ENCODE measurements at regions not wholly inside any gene's neighbourhood (a gene's known extent, or its start where the extent isn't known, plus 50 kb on each side); places are given as distances from the start of the nearest gene placed in this dataset.
"Not testable (repeated sequence)": the region's sequence is repeated elsewhere in the genome, so short reads cannot be mapped to it uniquely, and the experiment has no call there.

GRCh38 chr14:86072116-86072894 lies 542.4 kb downstream of the FLRT2 start:
- DNase-seq, result no peak
- H3K36me3 ChIP-seq, result no peaks in the 10 kb centered on the region
- TF ChIP-seq, protein P1, sequence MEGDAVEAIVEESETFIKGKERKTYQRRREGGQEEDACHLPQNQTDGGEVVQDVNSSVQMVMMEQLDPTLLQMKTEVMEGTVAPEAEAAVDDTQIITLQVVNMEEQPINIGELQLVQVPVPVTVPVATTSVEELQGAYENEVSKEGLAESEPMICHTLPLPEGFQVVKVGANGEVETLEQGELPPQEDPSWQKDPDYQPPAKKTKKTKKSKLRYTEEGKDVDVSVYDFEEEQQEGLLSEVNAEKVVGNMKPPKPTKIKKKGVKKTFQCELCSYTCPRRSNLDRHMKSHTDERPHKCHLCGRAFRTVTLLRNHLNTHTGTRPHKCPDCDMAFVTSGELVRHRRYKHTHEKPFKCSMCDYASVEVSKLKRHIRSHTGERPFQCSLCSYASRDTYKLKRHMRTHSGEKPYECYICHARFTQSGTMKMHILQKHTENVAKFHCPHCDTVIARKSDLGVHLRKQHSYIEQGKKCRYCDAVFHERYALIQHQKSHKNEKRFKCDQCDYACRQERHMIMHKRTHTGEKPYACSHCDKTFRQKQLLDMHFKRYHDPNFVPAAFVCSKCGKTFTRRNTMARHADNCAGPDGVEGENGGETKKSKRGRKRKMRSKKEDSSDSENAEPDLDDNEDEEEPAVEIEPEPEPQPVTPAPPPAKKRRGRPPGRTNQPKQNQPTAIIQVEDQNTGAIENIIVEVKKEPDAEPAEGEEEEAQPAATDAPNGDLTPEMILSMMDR (IDR thresholded peaks at IDR 0.05; ENCODE audit: borderline replicate concordance), result no peak
- no peak overlapping the region for H3K27ac ChIP-seq (replicated peaks)
- no peaks in the 10 kb centered on the region for H3K4me1 ChIP-seq
- H3K9me3 ChIP-seq (replicated peaks), result peaks cover 4% of the 10 kb centered on the region
- intact Hi-C loops (cut with micrococcal nuclease), result no loop called here
- no peaks in the 10 kb centered on the region for H3K27me3 ChIP-seq (ENCODE audit: low read depth)
- H3K4me3 ChIP-seq, result no peak overlapping the region

DNA sequence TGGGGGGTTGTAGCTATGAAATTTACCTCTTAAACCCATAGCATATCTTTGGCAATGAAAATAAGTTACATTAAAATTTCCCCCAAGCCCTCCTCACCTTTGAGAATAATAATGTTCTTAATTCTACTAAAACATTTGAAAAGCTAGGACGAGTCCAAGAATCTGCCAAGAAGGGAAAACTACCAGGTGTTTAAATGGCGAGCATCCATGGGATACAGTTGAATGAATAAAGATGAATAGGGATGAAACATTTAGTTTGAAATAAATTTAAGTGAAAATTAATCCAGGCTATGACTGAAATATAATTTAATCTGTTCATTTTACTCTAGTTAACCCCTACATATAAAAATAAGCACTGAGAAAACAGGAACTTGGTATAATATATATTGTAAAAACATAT lies 536.7 kb downstream of the FLRT2 start:
- TF ChIP-seq, protein P1 (IDR thresholded peaks at IDR 0.05; ENCODE audit: borderline replicate concordance), result no peak
- intact Hi-C loops (cut with micrococcal nuclease), result no loop called here

GRCh38 chr14:86065407-86065806 lies 535.5 kb downstream of the FLRT2 start:
- no peaks in the 10 kb centered on the region for H3K27me3 ChIP-seq (ENCODE audit: low read depth)
- no peak for DNase-seq
- TF ChIP-seq, protein P1 (IDR thresholded peaks at IDR 0.05; ENCODE audit: borderline replicate concordance), result no peak
- H3K36me3 ChIP-seq, result no peaks in the 10 kb centered on the region
- H3K4me1 ChIP-seq, result no peaks in the 10 kb centered on the region
- H3K4me3 ChIP-seq, result no peak overlapping the region
- intact Hi-C loops (cut with micrococcal nuclease), result no loop called here
- H3K27ac ChIP-seq (replicated peaks), result no peak overlapping the region
- H3K9me3 ChIP-seq (replicated peaks), result peaks cover 10% of the 10 kb centered on the region

More for the DNA sequence above, 536.7 kb downstream of the FLRT2 start:
- H3K4me3 ChIP-seq, result no peak overlapping the region
- H3K4me1 ChIP-seq, result no peaks in the 10 kb centered on the region
- no peak for DNase-seq
- H3K36me3 ChIP-seq, result no peaks in the 10 kb centered on the region
- H3K9me3 ChIP-seq (replicated peaks), result peaks cover 10% of the 10 kb centered on the region
- no peaks in the 10 kb centered on the region for H3K27me3 ChIP-seq (ENCODE audit: low read depth)
- H3K27ac ChIP-seq (replicated peaks), result no peak overlapping the region

DNA sequence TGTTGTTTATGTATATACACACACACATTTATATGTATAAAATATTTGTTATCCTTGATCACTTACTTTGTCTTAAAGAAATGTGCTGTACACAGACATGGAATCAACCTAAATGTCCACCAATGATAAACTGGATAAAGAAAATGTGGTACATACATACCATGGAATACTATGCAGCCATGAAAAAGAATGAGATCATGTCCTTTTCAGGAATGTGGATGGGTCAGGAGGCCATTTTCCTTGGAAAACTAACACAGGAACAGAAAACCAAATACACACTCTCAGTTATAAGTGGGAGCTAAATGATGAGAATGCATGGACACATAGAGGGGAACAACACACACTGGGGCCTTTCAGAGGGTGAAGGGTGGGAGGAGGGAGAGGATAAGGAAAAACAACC lies 534.7 kb downstream of the FLRT2 start:
- intact Hi-C loops (cut with micrococcal nuclease); H3K9me3 ChIP-seq (replicated peaks); H3K4me1 ChIP-seq; H3K36me3 ChIP-seq; H3K4me3 ChIP-seq; H3K27ac ChIP-seq (replicated peaks); DNase-seq; H3K27me3 ChIP-seq (ENCODE audit: low read depth): not testable (repeated sequence)

- H3K36me3 ChIP-seq, result no peaks in the 10 kb centered on the region
- no peak overlapping the region for H3K27ac ChIP-seq (replicated peaks)
- H3K27me3 ChIP-seq (ENCODE audit: low read depth), result no peaks in the 10 kb centered on the region
- no peak for DNase-seq
- intact Hi-C loops (cut with micrococcal nuclease), result no loop called here
- no peaks in the 10 kb centered on the region for H3K4me1 ChIP-seq
- H3K9me3 ChIP-seq (replicated peaks), result no peaks in the 10 kb centered on the region
- no peak overlapping the region for H3K4me3 ChIP-seq
- TF ChIP-seq, protein P1 (IDR thresholded peaks at IDR 0.05; ENCODE audit: borderline replicate concordance), result peak; percentile 57
These were observed 527.2 kb downstream of the FLRT2 start for GRCh38 chr14:86057018-86057667.

GRCh38 chr14:86055512-86056075 lies 525.6 kb downstream of the FLRT2 start:
- intact Hi-C loops (cut with micrococcal nuclease), result no loop called here
- H3K4me3 ChIP-seq, result no peak overlapping the region
- H3K27ac ChIP-seq (replicated peaks), result no peak overlapping the region
- TF ChIP-seq, protein P1 (IDR thresholded peaks at IDR 0.05; ENCODE audit: borderline replicate concordance), result no peak
- H3K27me3 ChIP-seq (ENCODE audit: low read depth), result no peaks in the 10 kb centered on the region
- no peaks in the 10 kb centered on the region for H3K9me3 ChIP-seq (replicated peaks)
- DNase-seq, result no peak
- H3K36me3 ChIP-seq, result no peaks in the 10 kb centered on the region
- H3K4me1 ChIP-seq, result no peaks in the 10 kb centered on the region
